NCI-H460 (cell line): ENCODE measurements at regions not wholly inside any gene's neighbourhood (a gene's known extent, or its start where the extent isn't known, plus 50 kb on each side); places are given as distances from the start of the nearest gene placed in this dataset.

Source experiments
- DNase-seq: peaks from one replicate; pipeline ENCODE4 v3.0.0-alpha.2; 2016; ENCODE audit warnings: low read depth; ENCODE audit errors: extremely low read depth

DNA sequence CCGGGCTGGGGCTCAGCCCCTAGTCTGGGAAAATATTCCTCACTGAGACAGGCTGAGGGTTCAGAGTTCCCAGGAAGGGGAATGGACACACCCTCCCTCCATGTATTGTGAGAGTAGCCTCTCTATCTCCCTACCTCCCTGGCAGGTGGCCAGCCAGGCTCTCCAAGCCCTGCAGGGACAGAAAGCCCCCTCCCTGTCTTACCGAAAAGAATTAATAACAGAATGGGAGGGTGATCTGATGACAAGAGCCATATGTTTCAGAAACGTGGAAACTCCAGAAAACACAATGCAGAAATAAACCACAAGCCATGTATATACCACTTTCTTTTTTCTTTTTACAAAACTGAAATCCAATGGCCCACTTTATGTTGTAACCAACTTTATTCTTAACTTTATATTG, 140.0 kb downstream of the CHST1 start:
- DNase-seq = no peak

DNA sequence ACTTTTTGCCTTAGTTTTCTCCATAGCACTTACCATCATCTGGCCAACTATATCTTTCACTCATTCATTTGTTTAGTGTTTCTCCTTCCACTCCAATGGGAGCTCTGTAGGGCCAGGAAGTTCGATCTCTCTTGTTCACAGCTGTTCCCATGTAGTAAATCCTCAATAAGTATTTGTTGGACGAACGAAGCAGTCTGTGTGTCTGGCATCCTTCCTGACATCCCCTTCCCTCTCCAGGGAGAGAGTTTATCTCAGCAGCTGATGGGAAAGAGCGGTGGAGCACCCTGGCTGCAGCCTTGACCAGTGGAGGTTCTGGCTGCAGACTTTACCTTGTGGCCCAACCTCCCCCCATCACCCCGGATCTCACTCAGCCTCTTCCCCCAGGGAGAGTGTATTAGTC, 141.7 kb downstream of the CHST1 start:
- DNase-seq = no peak

GRCh38 chr11:45518833-45519535, 146.4 kb downstream of the CHST1 start:
- DNase-seq = no peak

GRCh38 chr11:45518141-45518832, 147.1 kb downstream of the CHST1 start:
- DNase-seq = no peak

GRCh38 chr11:45517171-45517770, 148.2 kb downstream of the CHST1 start:
- no peak for DNase-seq

DNA sequence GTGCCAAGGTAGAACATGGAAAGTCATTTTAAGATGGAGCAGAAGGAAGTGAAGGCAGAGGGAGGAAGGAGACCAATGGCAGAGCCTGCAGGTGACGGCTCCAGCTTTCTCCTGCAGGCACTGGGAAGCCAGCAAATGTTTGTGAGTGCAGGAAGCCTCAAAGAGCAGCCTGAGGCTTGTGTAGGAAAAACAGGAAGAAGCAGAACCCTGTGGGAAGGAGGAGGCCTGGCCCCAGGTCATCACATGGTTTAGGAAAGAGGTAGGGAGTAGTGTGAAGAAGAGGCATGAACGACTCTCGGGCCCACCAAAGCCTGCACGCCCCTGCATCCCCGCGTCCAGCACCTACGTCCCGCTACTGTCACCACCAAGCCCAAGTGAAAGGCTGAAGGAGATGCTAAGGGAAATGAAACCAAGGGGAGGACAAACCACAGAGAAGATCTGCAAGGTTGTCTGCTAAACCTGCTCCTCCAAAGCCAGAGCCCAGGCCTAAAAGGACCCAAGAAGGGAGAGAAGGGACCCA, 151.5 kb downstream of the CHST1 start:
- no peak for DNase-seq

DNA sequence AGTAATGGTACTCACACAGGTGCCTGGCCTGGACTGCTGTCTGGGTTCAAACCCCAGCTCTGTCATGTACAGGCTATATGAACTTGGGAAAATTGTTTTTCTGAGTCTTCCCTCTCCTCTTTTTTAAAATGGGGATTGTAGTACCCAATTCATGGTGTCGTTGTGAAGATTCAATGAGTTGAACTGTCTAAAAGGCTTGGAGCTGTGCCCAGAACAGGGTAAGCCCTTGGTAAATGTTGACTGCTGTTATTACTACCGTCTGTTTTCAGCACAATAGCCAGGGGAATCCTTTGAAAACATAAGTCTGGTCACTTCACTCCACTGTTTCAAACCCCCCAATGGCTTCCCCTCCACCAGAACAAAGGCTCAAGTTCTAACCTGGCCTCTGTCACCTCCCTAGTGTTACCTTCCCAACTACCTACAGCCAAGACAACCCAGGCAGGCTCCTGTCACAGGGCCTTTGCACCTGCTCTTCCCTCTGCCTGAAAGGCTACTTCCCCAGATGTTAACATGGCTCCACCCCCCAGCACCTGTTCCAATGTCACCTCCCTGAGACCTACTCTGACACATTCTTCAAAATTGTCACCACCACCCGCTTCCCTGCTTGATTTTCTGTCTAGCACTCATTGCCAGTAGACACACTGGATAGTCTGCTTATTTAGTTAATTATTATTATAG, 152.8 kb downstream of the CHST1 start:
- no peak for DNase-seq

DNA sequence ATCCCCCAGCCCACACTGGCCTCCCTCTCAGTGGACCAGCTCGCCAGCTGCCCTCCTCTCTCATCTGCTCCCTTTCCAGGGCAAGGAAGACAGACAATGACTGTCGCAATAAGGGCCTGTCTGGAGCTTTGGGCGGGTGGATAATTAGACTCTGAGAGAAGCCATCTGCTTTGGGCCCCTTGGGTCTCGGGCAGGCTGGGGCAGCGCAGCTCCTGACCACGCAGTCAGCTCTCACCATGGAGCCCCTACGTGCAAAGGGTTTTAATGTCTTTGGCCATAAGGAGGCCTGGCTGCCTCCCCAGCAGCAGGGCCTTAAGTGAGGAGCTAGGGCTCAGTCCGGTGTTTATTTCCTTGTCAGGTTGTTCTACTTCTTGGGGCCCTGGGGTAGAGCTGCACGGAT, 153.9 kb downstream of the CHST1 start:
- DNase-seq = no peak

GRCh38 chr11:45507916-45508315, 157.5 kb downstream of the CHST1 start:
- no peak for DNase-seq

DNA sequence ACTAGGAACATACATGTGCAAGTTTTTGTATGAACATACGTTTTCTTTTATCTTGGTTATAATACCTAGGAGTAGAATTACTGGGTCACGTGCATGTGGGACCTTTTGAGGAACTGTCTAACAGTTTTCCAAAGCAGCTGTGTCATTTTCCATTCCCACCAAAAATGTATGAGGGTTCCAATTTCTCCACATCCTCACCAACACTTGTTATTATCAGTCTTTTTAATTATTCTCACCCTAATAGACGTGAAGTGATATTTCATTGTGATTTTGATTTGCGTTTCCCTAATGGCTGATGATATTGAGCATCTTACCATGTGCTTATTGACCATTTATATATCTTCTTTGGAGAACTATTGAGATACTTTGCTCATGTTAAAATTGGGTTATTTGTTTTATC, 162.1 kb downstream of the CHST1 start:
- DNase-seq = no peak

DNA sequence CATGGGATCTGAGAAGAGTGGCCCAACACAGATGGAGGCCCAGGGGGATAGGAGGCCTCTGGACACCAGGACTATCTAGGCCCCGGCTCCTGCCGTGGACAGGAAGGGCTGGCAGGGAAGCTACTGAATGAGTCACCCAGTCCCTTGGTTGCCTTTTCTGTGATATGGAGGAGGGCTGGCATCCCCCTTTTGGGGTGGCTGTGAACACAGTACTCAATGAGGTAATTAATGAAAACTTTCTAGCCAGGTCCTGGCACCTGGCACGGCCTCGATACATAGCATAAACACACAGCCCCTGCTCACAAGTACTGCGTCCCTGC, 163.2 kb downstream of the CHST1 start:
- DNase-seq = no peak

GRCh38 chr11:45501392-45502225, 163.8 kb downstream of the CHST1 start:
- no peak for DNase-seq

- DNase-seq = no peak
Measured at GRCh38 chr11:45500451-45500850, 165.0 kb downstream of the CHST1 start.

DNA sequence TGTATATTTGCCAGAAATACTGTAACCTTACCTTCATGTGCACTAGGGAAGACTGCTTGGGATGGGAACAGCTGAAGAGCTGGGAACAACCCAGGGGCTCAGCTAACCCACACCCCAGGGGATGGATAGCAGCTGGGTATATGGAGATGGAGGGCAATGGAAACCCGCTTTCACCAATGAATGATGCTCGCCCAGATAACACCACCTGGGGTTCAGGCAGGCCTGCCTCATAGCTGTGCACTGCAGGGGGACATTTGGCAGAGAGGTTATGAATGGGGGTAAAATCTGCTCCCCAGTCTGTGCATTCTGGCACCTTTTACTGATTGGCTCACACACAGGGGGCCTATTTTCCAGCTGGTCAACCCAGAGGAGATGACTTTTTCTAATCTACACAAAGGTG, 170.7 kb downstream of the CHST1 start:
- no peak for DNase-seq

DNA sequence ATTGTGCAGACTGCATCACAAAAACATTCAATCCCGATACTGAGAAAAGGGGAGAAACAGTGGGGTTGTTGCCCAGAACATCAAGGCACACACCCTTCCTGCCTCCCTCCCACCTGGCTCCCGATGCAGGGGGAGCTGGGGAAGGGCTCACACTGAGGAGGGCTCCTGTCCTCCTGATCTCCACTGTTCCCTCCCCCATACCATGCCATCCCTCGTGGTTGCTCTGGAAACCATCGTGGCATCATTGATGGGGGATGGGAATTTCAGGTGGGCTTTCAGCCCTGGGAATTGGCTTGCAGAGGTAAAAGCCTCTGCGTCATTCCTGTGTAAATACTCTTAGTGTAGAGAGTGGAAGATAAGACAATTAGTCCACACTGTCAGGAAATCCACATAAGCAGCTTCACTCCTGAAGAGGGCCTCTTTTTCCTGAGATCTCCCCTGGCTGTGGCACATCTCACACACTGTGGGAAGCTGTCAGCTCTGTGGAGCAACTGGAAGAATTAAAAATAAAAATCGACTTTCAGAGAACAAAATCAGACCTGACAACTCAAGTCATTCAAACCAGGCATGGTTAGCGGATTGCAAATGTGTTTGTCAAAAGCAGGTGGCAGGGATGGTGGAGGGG, 176.0 kb downstream of the CHST1 start:
- DNase-seq = no peak

DNA sequence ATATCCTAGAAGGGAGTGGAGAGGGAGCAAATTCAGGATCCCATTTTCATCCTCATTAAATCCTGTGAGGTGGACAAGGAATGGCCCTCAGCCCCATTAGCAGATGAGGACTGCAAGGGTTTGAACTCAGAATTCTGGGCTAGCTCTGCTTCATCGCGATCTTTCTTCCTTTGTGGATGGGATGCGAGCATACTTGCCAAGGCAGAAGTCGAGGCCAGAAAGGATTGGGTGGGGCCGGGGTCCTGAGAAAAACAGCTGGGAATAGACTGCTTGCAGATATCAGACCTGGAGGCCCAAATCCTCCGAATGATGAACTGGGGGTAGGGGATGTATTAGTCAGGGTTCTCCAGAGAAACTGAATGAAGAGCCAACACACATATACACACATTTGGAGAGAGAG, 179.0 kb downstream of the CHST1 start:
- DNase-seq = no peak

DNA sequence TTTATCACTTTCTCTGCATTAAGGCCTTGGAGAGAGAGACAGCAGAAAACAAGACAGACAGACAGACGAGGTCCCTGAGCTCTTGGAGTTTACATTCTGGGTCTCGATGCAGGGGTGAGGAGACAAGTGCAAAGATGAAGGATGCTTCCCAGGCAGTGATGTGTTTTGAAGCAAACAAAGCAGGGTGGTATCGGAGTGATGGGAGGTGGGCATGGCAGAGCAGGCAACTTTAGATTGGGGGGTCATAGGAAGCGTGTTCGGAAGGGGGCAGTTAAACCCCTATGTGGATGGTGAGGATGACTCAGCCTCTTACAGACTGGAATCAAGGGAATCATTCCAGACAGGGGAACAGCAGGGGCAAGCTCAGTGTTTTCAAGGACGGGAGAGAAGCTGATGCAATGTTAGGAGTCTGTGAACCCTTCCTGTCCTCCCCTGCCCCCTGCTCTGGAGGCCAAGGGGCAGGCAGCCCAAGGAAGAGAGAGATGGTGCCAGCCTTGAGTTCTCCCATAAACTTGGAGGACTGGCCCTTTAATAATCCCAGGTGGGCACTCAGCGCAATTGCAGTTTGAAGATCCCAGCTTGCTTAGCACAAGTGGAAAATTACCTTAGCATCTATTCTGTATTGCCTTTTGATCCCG, 180.2 kb downstream of the CHST1 start:
- DNase-seq = no peak

GRCh38 chr11:45484326-45484883, 181.0 kb downstream of the CHST1 start:
- no peak for DNase-seq

GRCh38 chr11:45483416-45483815, 182.0 kb downstream of the CHST1 start:
- DNase-seq = no peak
